HepG2 (cell line): ENCODE measurements at regions not wholly inside any gene's neighbourhood (a gene's known extent, or its start where the extent isn't known, plus 50 kb on each side); places are given as distances from the start of the nearest gene placed in this dataset.

ENCODE experiments used
- ATAC-seq: fragments of 200-7000 bp; cut with Tn5 transposase; 3 replicates; pipeline ENCODE4 v1.9.1; 2020; ENCODE audit warnings: mild to moderate bottlenecking, moderate library complexity
- BruUV-seq: library from RNA; stranded (reverse); fragments of 400-500 nt; replicated peaks from 2 replicates; lab custom pipeline; 2021; lab: Mats Ljungman, UMichigan
- CTCF ChIA-PET: fragments of 300-600 bp; formaldehyde crosslinking; extraction: SDS; loops from one replicate; lab custom pipeline; 2021; ENCODE audit warnings: low total read pairs, inconsistent platforms, low intra/inter-chr PET ratio; lab: Yijun Ruan, JAX
- POLR2A ChIA-PET: fragments of 350-600 bp; sonication (Branson Sonifier 250); formaldehyde crosslinking; loops from one replicate; lab custom pipeline; 2020; ENCODE audit warnings: antibody characterized with exemption, inconsistent platforms; lab: Yijun Ruan, JAX
- DNase-seq: peaks from one replicate; pipeline ENCODE4 v3.0.0-alpha.2; 2015; ENCODE audit warnings: low spot score
- FAIRE-seq: peaks from 3 replicates; lab custom pipeline; 2011; peaks lifted over from hg19 to GRCh38; lab: Jason Lieb, UNC
- H2AFZ ChIP-seq: one replicate; pipeline ENCODE4 v1.6.1; 2011; ENCODE audit warnings: low read length, inconsistent platforms
- H3K27ac ChIP-seq: fragments of 300-600 bp; 3 replicates; pipeline ENCODE4 v1.8.0; 2011; ENCODE audit warnings: mixed run types, mild to moderate bottlenecking, mixed read lengths, low read length, inconsistent platforms; ENCODE audit not compliant: insufficient read depth; ENCODE audit errors: extremely low read length
- H3K27me3 ChIP-seq, 2 experiments: fragments of 200-600 bp in 1 of 2; 2 replicates in 1 of 2; 3 replicates in 1 of 2; pipeline versions ENCODE4 v1.6.0 to v1.8.0; 2011; ENCODE audit warnings: low read length in 2 of 2, mild to moderate bottlenecking in 2 of 2, moderate library complexity in 2 of 2, inconsistent platforms in 1 of 2; ENCODE audit not compliant: insufficient read depth in 2 of 2, control insufficient read depth in 1 of 2
- H3K36me3 ChIP-seq, 2 experiments: fragments of 200-600 bp in 1 of 2; replicated peaks in 1 of 2; 2 replicates in 1 of 2; 3 replicates in 1 of 2; pipeline versions ENCODE4 v1.5.1 to v1.8.0; 2011; ENCODE audit warnings: low read length in 2 of 2, inconsistent platforms in 1 of 2; ENCODE audit not compliant: insufficient read depth in 2 of 2, control insufficient read depth in 1 of 2
- H3K4me1 ChIP-seq: 2 replicates; pipeline ENCODE4 v1.5.1; 2012; ENCODE audit warnings: low read length, inconsistent platforms; ENCODE audit not compliant: insufficient read depth
- H3K4me2 ChIP-seq: 2 replicates; pipeline ENCODE4 v1.6.0; 2011; ENCODE audit warnings: low read depth, low read length, inconsistent platforms
- H3K4me3 ChIP-seq, 3 experiments: fragments of 200-600 bp in 1 of 3; sonication (generic), shearing (Covaris generic) in 1 of 3; replicated peaks in 1 of 3; 2 replicates each; pipeline ENCODE4 v1.5.1; 2011 to 2016; ENCODE audit warnings: low read length in 3 of 3, inconsistent platforms in 2 of 3, low read depth in 2 of 3, mild to moderate bottlenecking in 2 of 3, control low read depth in 1 of 3, mixed read lengths in 1 of 3; ENCODE audit not compliant: insufficient read depth in 1 of 3
- H3K79me2 ChIP-seq: one replicate; pipeline ENCODE4 v1.6.1; 2011; ENCODE audit warnings: low read length, inconsistent platforms; ENCODE audit not compliant: insufficient read depth
- H3K9ac ChIP-seq: 2 replicates; pipeline ENCODE4 v1.6.0; 2011; ENCODE audit warnings: mild to moderate bottlenecking, low read depth, low read length, inconsistent platforms; ENCODE audit not compliant: insufficient read depth
- H3K9me3 ChIP-seq: 2 replicates; pipeline ENCODE4 v1.5.1; 2012; ENCODE audit warnings: mild to moderate bottlenecking, low read length
- H4K20me1 ChIP-seq: 2 replicates; pipeline ENCODE4 v1.6.0; 2011; ENCODE audit warnings: inconsistent platforms, mild to moderate bottlenecking, low read length, moderate library complexity; ENCODE audit not compliant: insufficient read depth
- CEBPB ChIP-seq: IDR thresholded peaks from 2 replicates; pipeline ENCODE4 v1.6.1; 2011; ENCODE audit warnings: low read depth, low read length, improper control_type of control experiment, borderline replicate concordance
- CHD2 ChIP-seq: IDR thresholded peaks from 2 replicates; pipeline ENCODE4 v1.6.1; 2011; ENCODE audit warnings: low read depth, low read length, improper control_type of control experiment
- HOXA5 ChIP-seq: sonication (generic); formaldehyde crosslinking; IDR thresholded peaks from 2 replicates; pipeline ENCODE4 v1.4.0; 2020; ENCODE audit warnings: missing genetic modification reagents
- NR0B2 ChIP-seq: sonication (generic); formaldehyde crosslinking; IDR thresholded peaks from 2 replicates; pipeline ENCODE4 v1.4.0; 2020; ENCODE audit warnings: mild to moderate bottlenecking, missing genetic modification reagents
- PBX3 ChIP-seq: sonication (generic); formaldehyde crosslinking; IDR thresholded peaks from 2 replicates; pipeline ENCODE4 v1.8.1; 2023; ENCODE audit warnings: missing genetic modification reagents, inconsistent platforms, borderline replicate concordance
- SRSF4 ChIP-seq: fragments of 200-400 bp; formaldehyde crosslinking; IDR thresholded peaks from one replicate; pipeline ENCODE4 v1.6.1; 2018; ENCODE audit warnings: mild to moderate bottlenecking, low read depth, low read length, moderate library complexity; ENCODE audit not compliant: poor library complexity, severe bottlenecking
- TRIM22 ChIP-seq: fragments of 450-650 bp; IDR thresholded peaks from 2 replicates; pipeline ENCODE4 v1.6.1; 2017
- ZBTB33 ChIP-seq: sonication (generic); formaldehyde crosslinking; IDR thresholded peaks from 2 replicates; pipeline ENCODE4 v1.4.0; 2020; ENCODE audit warnings: missing genetic modification reagents
- ZNF292 ChIP-seq: sonication (generic); formaldehyde crosslinking; IDR thresholded peaks from 2 replicates; pipeline ENCODE4 v1.8.1; 2022; ENCODE audit warnings: mild to moderate bottlenecking, low read depth, missing genetic modification reagents, borderline replicate concordance
- ZNF704 ChIP-seq: sonication (generic); formaldehyde crosslinking; IDR thresholded peaks from 2 replicates; pipeline ENCODE4 v1.8.1; 2023; ENCODE audit warnings: mild to moderate bottlenecking, inconsistent platforms, moderate library complexity, missing genetic modification reagents, borderline replicate concordance
- WGBS: methylation state at CpG from one replicate; pipeline ENCODE4 v1.1.6; 2017; ENCODE audit warnings: low lambda C conversion rate; 5-methylcytosine and 5-hydroxymethylcytosine counted together
- in situ Hi-C: cut with HindIII; loops from 2 replicates; pipeline ENCODE4 v1.10.0; 2017; ENCODE audit warnings: low pct_unique_long_range_greater_than_20kb; ENCODE audit not compliant: extremely low pct_ligation_motif_present
- intact Hi-C: fragments of 100-400 bp; cut with micrococcal nuclease; formaldehyde crosslinking; loops from one replicate; pipeline ENCODE4 v1.10.0; 2022; ENCODE audit not compliant: unreplicated experiment

- Histone ChIP-seq H3K9me3 (peaks cover 6% of the 10 kb centered on the region; the same call in 1 of the 2 replicates), H3K79me2 (no peaks in the 10 kb centered on the region), H3K4me1 (no peaks in the 10 kb centered on the region), H3K9ac (no peak overlapping the region), H3K27me3 (no peaks in the 10 kb centered on the region), H3K36me3 (no peaks in the 10 kb centered on the region), H4K20me1 (no peaks in the 10 kb centered on the region), H3K4me3 (no peak overlapping the region), H3K27ac (no peak overlapping the region), H3K4me2 (no peak overlapping the region), H2AFZ (no peak overlapping the region)
- 4% methylated on average over 2 of the region's 2 CpGs for WGBS
- no peak for FAIRE-seq
- ChIA-PET CTCF (no interaction called here), POLR2A (no interaction called here)
- no peak for TF ChIP-seq ZNF704 (CRISPR knock-in tag)
- intact Hi-C loops, result loop anchor here (2.0 kb wide), 1 partner anchor 73 kb away; no protein-coding TSS in a partner anchor
- DNase-seq, result no peak
- in situ Hi-C loops, result no loop called here
- no peak for ATAC-seq
- no TSS peak for BruUV-seq
These were observed 553.4 kb upstream of the POM121L12 start for GRCh38 chr7:52482076-52482475.

GRCh38 chr7:52481571-52481970, 553.9 kb upstream of the POM121L12 start:
- FAIRE-seq (no peak), DNase-seq (no peak), ATAC-seq (no peak)
- Histone ChIP-seq H3K9me3 (peaks cover 6% of the 10 kb centered on the region; the same call in 1 of the 2 replicates), H4K20me1 (no peaks in the 10 kb centered on the region), H3K4me2 (no peak overlapping the region), H3K79me2 (no peaks in the 10 kb centered on the region), H2AFZ (no peak overlapping the region), H3K27me3 (no peaks in the 10 kb centered on the region), H3K9ac (no peak overlapping the region), H3K27ac (no peak overlapping the region), H3K36me3 (no peaks in the 10 kb centered on the region), H3K4me1 (no peaks in the 10 kb centered on the region), H3K4me3 (no peak overlapping the region)
- in situ Hi-C loops, result no loop called here
- ChIA-PET POLR2A (no interaction called here), CTCF (no interaction called here)
- no TSS peak for BruUV-seq
- intact Hi-C loops, result no loop called here
- 0% methylated on average over 2 of the region's 2 CpGs for WGBS
- TF ChIP-seq NR0B2 (CRISPR knock-in tag) (no peak), CEBPB (no peak), PBX3 (no peak), TRIM22 (no peak), CHD2 (no peak), ZNF292 (no peak), SRSF4 (no peak), HOXA5 (CRISPR knock-in tag) (no peak), ZBTB33 (CRISPR knock-in tag) (no peak)
